ENCODE measurements at regions not wholly inside any gene's neighbourhood (a gene's known extent, or its start where the extent isn't known, plus 50 kb on each side); places are given as distances from the start of the nearest gene placed in this dataset.

DNA sequence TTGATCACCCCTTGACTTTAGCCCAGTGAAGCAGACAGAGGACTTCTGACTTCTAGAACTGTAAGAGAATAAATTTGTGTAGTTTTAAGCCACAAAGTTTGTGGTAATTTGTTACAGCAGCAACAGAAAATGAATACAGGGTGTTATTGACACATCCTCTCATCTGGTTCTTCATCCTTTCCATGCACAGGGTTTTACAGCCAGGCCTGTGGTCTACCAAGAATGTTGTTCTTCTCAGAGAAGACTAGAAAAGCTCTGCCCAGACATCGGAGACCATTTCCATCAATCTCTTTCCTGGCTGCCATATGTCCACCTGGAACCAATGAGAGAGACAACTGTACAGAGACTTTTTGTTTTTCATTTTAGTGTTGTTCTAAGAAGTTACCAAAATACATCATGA, 308.2 kb upstream of the AMIGO2 start:
- TF ChIP-seq, protein P1, sequence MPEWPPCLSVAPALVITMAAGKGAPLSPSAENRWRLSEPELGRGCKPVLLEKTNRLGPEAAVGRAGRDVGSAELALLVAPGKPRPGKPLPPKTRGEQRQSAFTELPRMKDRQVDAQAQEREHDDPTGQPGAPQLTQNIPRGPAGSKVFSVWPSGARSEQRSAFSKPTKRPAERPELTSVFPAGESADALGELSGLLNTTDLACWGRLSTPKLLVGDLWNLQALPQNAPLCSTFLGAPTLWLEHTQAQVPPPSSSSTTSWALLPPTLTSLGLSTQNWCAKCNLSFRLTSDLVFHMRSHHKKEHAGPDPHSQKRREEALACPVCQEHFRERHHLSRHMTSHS (tag by site-specific recombination; IDR thresholded peaks at IDR 0.05), result no peak
- TF ChIP-seq, protein P2, sequence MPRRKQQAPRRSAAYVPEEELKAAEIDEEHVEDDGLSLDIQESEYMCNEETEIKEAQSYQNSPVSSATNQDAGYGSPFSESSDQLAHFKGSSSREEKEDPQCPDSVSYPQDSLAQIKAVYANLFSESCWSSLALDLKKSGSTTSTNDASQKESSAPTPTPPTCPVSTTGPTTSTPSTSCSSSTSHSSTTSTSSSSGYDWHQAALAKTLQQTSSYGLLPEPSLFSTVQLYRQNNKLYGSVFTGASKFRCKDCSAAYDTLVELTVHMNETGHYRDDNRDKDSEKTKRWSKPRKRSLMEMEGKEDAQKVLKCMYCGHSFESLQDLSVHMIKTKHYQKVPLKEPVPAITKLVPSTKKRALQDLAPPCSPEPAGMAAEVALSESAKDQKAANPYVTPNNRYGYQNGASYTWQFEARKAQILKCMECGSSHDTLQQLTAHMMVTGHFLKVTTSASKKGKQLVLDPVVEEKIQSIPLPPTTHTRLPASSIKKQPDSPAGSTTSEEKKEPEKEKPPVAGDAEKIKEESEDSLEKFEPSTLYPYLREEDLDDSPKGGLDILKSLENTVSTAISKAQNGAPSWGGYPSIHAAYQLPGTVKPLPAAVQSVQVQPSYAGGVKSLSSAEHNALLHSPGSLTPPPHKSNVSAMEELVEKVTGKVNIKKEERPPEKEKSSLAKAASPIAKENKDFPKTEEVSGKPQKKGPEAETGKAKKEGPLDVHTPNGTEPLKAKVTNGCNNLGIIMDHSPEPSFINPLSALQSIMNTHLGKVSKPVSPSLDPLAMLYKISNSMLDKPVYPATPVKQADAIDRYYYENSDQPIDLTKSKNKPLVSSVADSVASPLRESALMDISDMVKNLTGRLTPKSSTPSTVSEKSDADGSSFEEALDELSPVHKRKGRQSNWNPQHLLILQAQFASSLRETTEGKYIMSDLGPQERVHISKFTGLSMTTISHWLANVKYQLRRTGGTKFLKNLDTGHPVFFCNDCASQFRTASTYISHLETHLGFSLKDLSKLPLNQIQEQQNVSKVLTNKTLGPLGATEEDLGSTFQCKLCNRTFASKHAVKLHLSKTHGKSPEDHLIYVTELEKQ (tag by site-specific recombination; IDR thresholded peaks at IDR 0.05; ENCODE audit: borderline replicate concordance), result no peak
- TF ChIP-seq MYNN (tag by site-specific recombination; IDR thresholded peaks at IDR 0.05; ENCODE audit: borderline replicate concordance), result no peak
- TF ChIP-seq YY1 (tag by site-specific recombination; IDR thresholded peaks at IDR 0.05), result no peak
- TF ChIP-seq ZNF132 (tag by site-specific recombination; IDR thresholded peaks at IDR 0.05; ENCODE audit: borderline replicate concordance), result no peak
